ENCODE measurements at regions not wholly inside any gene's neighbourhood (a gene's known extent, or its start where the extent isn't known, plus 50 kb on each side); places are given as distances from the start of the nearest gene placed in this dataset.

DNA sequence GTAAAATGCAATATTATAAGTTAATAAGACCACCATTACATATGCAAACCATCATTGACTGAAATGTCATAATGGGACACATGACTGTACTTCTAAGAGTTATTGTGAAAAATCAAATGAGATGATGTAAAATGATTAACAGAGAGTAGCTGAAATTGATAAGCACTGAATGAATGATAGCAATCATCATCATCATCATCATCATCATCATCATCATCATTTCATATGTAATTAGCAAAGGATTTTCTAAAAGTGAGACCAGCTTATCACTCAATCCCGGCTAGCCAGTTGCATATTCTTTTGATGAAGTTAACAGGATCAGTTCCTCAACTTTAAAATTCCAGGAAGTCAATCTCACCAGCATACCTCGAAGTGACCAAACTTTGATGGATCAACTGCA, 650.3 kb upstream of the KLF4 start:
- TF ChIP-seq CTCF (IDR thresholded peaks at IDR 0.05), result no peak

DNA sequence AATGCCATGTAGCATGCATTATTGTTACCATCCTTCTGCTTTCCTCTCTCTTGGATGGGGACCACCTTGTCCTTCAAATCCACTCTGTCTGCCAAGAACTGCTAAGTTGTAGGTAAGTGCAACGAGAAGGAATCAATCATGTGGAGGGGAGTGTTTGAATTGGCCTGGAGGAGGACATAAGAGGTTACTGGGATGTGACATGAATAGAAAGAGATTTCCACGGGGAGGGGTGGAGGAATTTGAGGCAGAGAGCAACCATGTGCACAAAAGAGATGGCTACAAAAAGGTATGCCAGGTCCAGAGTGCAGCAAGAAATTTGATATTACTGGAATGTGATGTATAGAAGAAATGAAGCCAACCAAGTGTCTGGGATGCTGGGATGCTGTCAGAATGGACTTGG, 648.9 kb upstream of the KLF4 start:
- no peak for TF ChIP-seq CTCF (IDR thresholded peaks at IDR 0.05)

DNA sequence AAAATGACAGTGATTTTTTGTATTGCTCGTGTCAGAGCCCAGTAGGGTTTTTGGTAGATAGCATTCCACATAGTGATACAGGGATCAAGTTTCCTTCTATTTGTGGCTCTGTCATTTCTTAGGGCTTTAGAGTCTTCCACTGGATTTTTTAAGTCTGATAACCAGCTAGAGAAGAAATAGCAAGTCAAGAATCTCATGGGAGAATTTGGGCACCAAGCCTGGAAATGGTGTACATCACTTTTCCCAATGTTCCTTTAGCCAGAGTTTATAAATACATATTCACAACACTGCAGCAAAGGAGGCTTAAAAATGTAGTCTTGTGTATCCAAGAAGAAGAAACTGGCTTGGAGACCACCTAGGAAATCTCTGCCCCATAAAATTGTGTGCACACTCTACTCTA, 647.1 kb upstream of the KLF4 start:
- no peak for TF ChIP-seq CTCF (IDR thresholded peaks at IDR 0.05)

- TF ChIP-seq CTCF (IDR thresholded peaks at IDR 0.05), result no peak
Observed at GRCh38 chr9:108134486-108135128, 645.0 kb upstream of the KLF4 start.

GRCh38 chr9:108133680-108134079, 644.1 kb upstream of the KLF4 start:
- no peak for TF ChIP-seq CTCF (IDR thresholded peaks at IDR 0.05)

GRCh38 chr9:108133101-108133500, 643.5 kb upstream of the KLF4 start:
- no peak for TF ChIP-seq CTCF (IDR thresholded peaks at IDR 0.05)

GRCh38 chr9:108130905-108131304, 641.3 kb upstream of the KLF4 start:
- no peak for TF ChIP-seq CTCF (IDR thresholded peaks at IDR 0.05)

DNA sequence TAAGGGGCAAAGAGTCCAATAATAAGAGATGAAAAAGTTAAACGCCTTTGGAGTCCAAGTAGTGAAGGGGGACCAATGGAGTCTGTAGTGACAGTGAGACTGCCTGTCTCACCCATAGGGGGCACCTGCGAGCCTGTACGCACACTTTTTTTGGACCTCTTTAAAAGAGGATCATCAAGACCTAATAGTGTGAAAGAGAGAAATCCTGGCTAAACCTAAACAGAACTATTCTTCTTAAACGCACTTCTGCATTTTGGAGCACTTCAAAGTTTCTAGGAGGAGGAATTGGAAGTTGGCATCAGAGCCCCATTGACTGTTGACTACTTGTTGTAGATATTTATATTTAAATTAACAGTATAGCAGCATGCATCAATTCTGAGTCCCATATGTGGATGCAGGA, 636.1 kb upstream of the KLF4 start:
- TF ChIP-seq CTCF (IDR thresholded peaks at IDR 0.05), result peak; percentile 54

All from LNCAP (cell line).